DOHH2 (cell line): ENCODE measurements at regions not wholly inside any gene's neighbourhood (a gene's known extent, or its start where the extent isn't known, plus 50 kb on each side); places are given as distances from the start of the nearest gene placed in this dataset.

Source experiments
- CTCF ChIP-seq: fragments of 200-600 bp; sonication (generic); IDR thresholded peaks from one replicate; pipeline ENCODE4 v1.5.1; 2014; ENCODE audit warnings: antibody characterized with exemption, mild to moderate bottlenecking, low read depth, low read length; ENCODE audit not compliant: poor library complexity, severe bottlenecking
- EZH2phosphoT487 ChIP-seq: fragments of 200-600 bp; sonication (generic); IDR thresholded peaks from 2 replicates; pipeline ENCODE4 v1.6.1; 2017; ENCODE audit warnings: borderline replicate concordance, mild to moderate bottlenecking, antibody characterized with exemption, low read length, moderate library complexity, mixed read lengths

DNA sequence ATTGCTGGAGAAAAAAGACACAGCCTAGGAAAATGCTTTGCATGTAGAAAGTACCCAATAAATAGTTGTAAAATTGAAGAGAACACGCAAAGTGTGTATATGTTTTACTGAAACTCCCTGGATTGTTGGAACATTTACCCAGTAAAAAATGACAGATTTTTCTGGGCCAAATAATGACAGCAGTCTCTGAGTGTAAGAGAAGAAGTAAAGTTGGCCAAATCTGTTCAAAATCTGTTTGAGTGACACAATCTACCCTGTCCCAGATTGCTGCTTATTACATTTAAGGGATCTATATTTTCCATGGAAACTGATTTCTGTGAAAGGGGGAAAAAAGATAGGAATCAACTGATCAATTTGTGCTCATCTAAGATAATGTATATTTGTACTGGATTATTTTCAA, 267.9 kb downstream of the TUSC7 start:
- no peak for TF ChIP-seq CTCF
- TF ChIP-seq EZH2phosphoT487, result no peak
